HCT116 (cell line): ENCODE measurements at regions not wholly inside any gene's neighbourhood (a gene's known extent, or its start where the extent isn't known, plus 50 kb on each side); places are given as distances from the start of the nearest gene placed in this dataset.

ENCODE experiments used
- ATAC-seq: fragments of 200-7000 bp; cut with Tn5 transposase; 2 replicates; pipeline ENCODE4 v1.9.1; 2020; ENCODE audit warnings: mild to moderate bottlenecking, moderate library complexity
- BruUV-seq: library from RNA; stranded (reverse); fragments of 400-500 nt; replicated peaks from 2 replicates; lab custom pipeline; 2021; lab: Mats Ljungman, UMichigan
- CTCF ChIA-PET: fragments of 300-600 bp; sonication (Branson Sonifier 250); formaldehyde crosslinking; loops from one replicate; lab custom pipeline; 2021; ENCODE audit warnings: antibody characterized with exemption; lab: Charles Lee
- POLR2A ChIA-PET: fragments of 300-600, 350-600 bp; sonication (Branson Sonifier 250); formaldehyde crosslinking; loops from one replicate; lab custom pipeline; 2021; ENCODE audit warnings: antibody characterized with exemption; lab: Charles Lee
- RAD21 ChIA-PET, 2 experiments: fragments of 300-600 bp; sonication (Branson Sonifier 250); formaldehyde crosslinking; loops; one replicate each; lab custom pipeline; 2023; ENCODE audit warnings: low total read pairs in 2 of 2; ENCODE audit not compliant: uncharacterized antibody in 2 of 2, unreplicated experiment in 2 of 2, low non-redundant PET in 1 of 2; lab: Charles Lee
- DNase-seq: peaks from one replicate; pipeline ENCODE4 v3.0.0-alpha.2; 2010; ENCODE audit warnings: low read depth, low spot score
- H2AFZ ChIP-seq: fragments of 200-600 bp; shearing (Covaris generic), sonication (generic); 2 replicates; pipeline ENCODE4 v1.6.1; 2017; ENCODE audit warnings: low read depth, mixed run types, mixed read lengths, antibody characterized with exemption, low read length; ENCODE audit not compliant: poor library complexity, severe bottlenecking
- H3K27ac ChIP-seq: 2 replicates; pipeline ENCODE4 v1.5.1; 2012; ENCODE audit warnings: low read depth, low read length
- H3K27me3 ChIP-seq: fragments of 200-600 bp; sonication (generic); 2 replicates; pipeline ENCODE4 v1.6.1; 2016; ENCODE audit warnings: mixed run types, low read length, mixed read lengths; ENCODE audit not compliant: insufficient read depth
- H3K36me3 ChIP-seq, 2 experiments: fragments of 200-500 bp in 1 of 2; fragments of 200-600 bp in 1 of 2; sonication (Bioruptor generic) in 1 of 2; sonication (generic) in 1 of 2; 2 replicates each; pipeline versions ENCODE4 v1.5.1 to v1.6.1; 2014 to 2016; ENCODE audit warnings: low read length in 2 of 2, inconsistent platforms in 1 of 2, mixed read lengths in 1 of 2, mixed run types in 1 of 2; ENCODE audit not compliant: insufficient read depth in 2 of 2, control insufficient read depth in 1 of 2
- H3K4me1 ChIP-seq, 2 experiments: fragments of 200-600 bp in 1 of 2; sonication (generic) in 1 of 2; 2 replicates each; pipeline versions ENCODE4 v1.5.1 to v1.6.1; 2012 to 2017; ENCODE audit warnings: low read length in 2 of 2, inconsistent platforms in 1 of 2, mild to moderate bottlenecking in 1 of 2, mixed read lengths in 1 of 2, mixed run types in 1 of 2, moderate library complexity in 1 of 2; ENCODE audit not compliant: insufficient read depth in 2 of 2, control insufficient read depth in 1 of 2
- H3K4me2 ChIP-seq: fragments of 200-600 bp; sonication (generic); 2 replicates; pipeline ENCODE4 v1.6.1; 2017; ENCODE audit warnings: mixed run types, low read length, mixed read lengths
- H3K4me3 ChIP-seq, 2 experiments: fragments of 200-600 bp in 1 of 2; sonication (generic) in 1 of 2; replicated peaks in 1 of 2; 2 replicates each; pipeline ENCODE4 v1.5.1; 2011 to 2016; ENCODE audit warnings: low read length in 2 of 2, control low read depth in 1 of 2, low read depth in 1 of 2, mild to moderate bottlenecking in 1 of 2, mixed read lengths in 1 of 2, mixed run types in 1 of 2
- H3K79me2 ChIP-seq: fragments of 200-600 bp; sonication (generic); 2 replicates; pipeline ENCODE4 v1.6.1; 2017; ENCODE audit warnings: mild to moderate bottlenecking, mixed run types, low read length, moderate library complexity, mixed read lengths; ENCODE audit not compliant: insufficient read depth
- H3K9ac ChIP-seq: fragments of 200-600 bp; sonication (generic); 2 replicates; pipeline ENCODE4 v1.6.1; 2016; ENCODE audit warnings: low read length, mixed read lengths
- H3K9me2 ChIP-seq: fragments of 200-600 bp; sonication (generic), shearing (Covaris generic); 2 replicates; pipeline ENCODE4 v1.6.1; 2017; ENCODE audit warnings: mixed run types, mild to moderate bottlenecking, moderate library complexity; ENCODE audit not compliant: insufficient read depth
- H3K9me3 ChIP-seq, 2 experiments: fragments of 200-500 bp in 1 of 2; fragments of 200-600 bp in 1 of 2; sonication (Bioruptor generic) in 1 of 2; sonication (generic) in 1 of 2; 2 replicates each; pipeline ENCODE4 v1.6.1; 2014 to 2017; ENCODE audit warnings: low read length in 2 of 2, mixed read lengths in 2 of 2, inconsistent platforms in 1 of 2, low read depth in 1 of 2, mild to moderate bottlenecking in 1 of 2, mixed run types in 1 of 2, moderate library complexity in 1 of 2; ENCODE audit not compliant: control insufficient read depth in 1 of 2, insufficient read depth in 1 of 2
- H4K20me1 ChIP-seq: fragments of 200-600 bp; sonication (generic), shearing (Covaris generic); 2 replicates; pipeline ENCODE4 v1.6.1; 2017; ENCODE audit warnings: mixed run types, mild to moderate bottlenecking, moderate library complexity; ENCODE audit not compliant: insufficient read depth
- CBX3 ChIP-seq: IDR thresholded peaks from 2 replicates; pipeline ENCODE4 v1.6.1; 2012; ENCODE audit warnings: low read depth
- CEBPB ChIP-seq: IDR thresholded peaks from 2 replicates; pipeline ENCODE4 v1.6.1; 2012; ENCODE audit warnings: low read depth
- ELF1 ChIP-seq: IDR thresholded peaks from 2 replicates; pipeline ENCODE4 v1.6.1; 2012; ENCODE audit warnings: low read depth, borderline replicate concordance
- EZH2phosphoT487 ChIP-seq: fragments of 200-600 bp; IDR thresholded peaks from 2 replicates; pipeline ENCODE4 v1.6.1; 2018; ENCODE audit warnings: antibody characterized with exemption, borderline replicate concordance
- JUND ChIP-seq: IDR thresholded peaks from 2 replicates; pipeline ENCODE4 v1.6.1; 2012
- POLR2A ChIP-seq: IDR thresholded peaks from 2 replicates; pipeline ENCODE4 v1.7.0; 2011; ENCODE audit warnings: borderline replicate concordance; ENCODE audit not compliant: insufficient read depth, insufficient read length; ENCODE audit errors: extremely low read depth
- POLR2AphosphoS5 ChIP-seq: IDR thresholded peaks from 2 replicates; pipeline ENCODE4 v1.6.1; 2011; ENCODE audit warnings: mild to moderate bottlenecking, low read depth, low read length, moderate library complexity
- RAD21 ChIP-seq: IDR thresholded peaks from 2 replicates; pipeline ENCODE4 v1.6.1; 2012; ENCODE audit warnings: low read depth, mild to moderate bottlenecking
- SIN3A ChIP-seq: IDR thresholded peaks from 2 replicates; pipeline ENCODE4 v1.6.1; 2012; ENCODE audit warnings: low read depth
- SRF ChIP-seq: IDR thresholded peaks from 2 replicates; pipeline ENCODE4 v1.6.1; 2012; ENCODE audit warnings: low read depth
- YY1 ChIP-seq: IDR thresholded peaks from 2 replicates; pipeline ENCODE4 v1.6.1; 2011; ENCODE audit warnings: low read length, low read depth, moderate library complexity, mild to moderate bottlenecking; ENCODE audit not compliant: insufficient replicate concordance; ENCODE audit errors: extremely low read depth
- ZFX ChIP-seq: fragments of 450-650 bp; IDR thresholded peaks from 2 replicates; pipeline ENCODE4 v1.6.1; 2017
- ZNF274 ChIP-seq: fragments of 200-500 bp; sonication (Bioruptor generic); IDR thresholded peaks from 2 replicates; pipeline ENCODE4 v1.6.1; 2014; ENCODE audit warnings: mild to moderate bottlenecking, low read depth, low read length, inconsistent platforms
- intact Hi-C: fragments of 100-400 bp; cut with micrococcal nuclease; formaldehyde crosslinking; loops from 2 replicates; pipeline ENCODE4 v1.10.0; 2022
- TF ChIP-seq, protein P1 (sequence below): IDR thresholded peaks from 2 replicates; pipeline ENCODE4 v1.6.1; 2012
- TF ChIP-seq, protein P2 (sequence below): IDR thresholded peaks from 2 replicates; pipeline ENCODE4 v1.6.1; 2011; ENCODE audit warnings: mild to moderate bottlenecking, low read length, moderate library complexity; ENCODE audit not compliant: insufficient replicate concordance; ENCODE audit errors: extremely low read depth
- TF ChIP-seq, protein P3 (sequence below), 3 experiments: fragments of 200-600 bp in 1 of 3; sonication (generic) in 1 of 3; IDR thresholded peaks in 2 of 3; conservative IDR thresholded peaks in 1 of 3; 2 replicates each; pipeline ENCODE4 v1.5.1; 2012 to 2017; ENCODE audit warnings: low read depth in 2 of 3, low read length in 2 of 3, antibody characterized with exemption in 1 of 3, borderline replicate concordance in 1 of 3, control low read depth in 1 of 3, mild to moderate bottlenecking in 1 of 3, mixed read lengths in 1 of 3, mixed run types in 1 of 3, moderate library complexity in 1 of 3; ENCODE audit not compliant: insufficient read depth in 1 of 3
- TF ChIP-seq, protein P4 (sequence below): IDR thresholded peaks from 2 replicates; pipeline ENCODE4 v1.6.1; 2012
- TF ChIP-seq, protein P5 (sequence below): IDR thresholded peaks from 2 replicates; pipeline ENCODE4 v1.6.1; 2012; ENCODE audit warnings: low read depth

DNA sequence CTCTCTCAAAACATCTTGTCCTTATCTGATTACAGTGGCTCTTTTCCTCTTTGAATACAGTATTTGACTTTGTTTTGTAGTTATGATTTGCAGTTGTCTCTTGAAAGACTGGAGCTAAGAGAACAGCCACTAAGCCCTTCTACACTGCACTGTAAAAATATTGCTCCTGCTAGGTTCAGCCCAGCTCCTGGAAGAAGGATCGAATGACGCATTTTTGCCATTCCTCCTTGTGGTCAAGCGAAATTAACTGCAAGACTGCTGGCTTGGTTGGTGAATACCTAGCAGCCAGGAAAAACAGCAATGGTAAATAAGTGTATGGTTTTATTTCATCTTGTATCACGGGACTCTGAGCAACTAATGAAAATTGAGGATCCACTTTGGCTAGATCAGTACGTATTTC is 407.8 kb upstream of the CDH2 start:
- H2AFZ ChIP-seq, result peak overlapping the region; percentile 40

More for the DNA sequence above, 407.8 kb upstream of the CDH2 start:
- H3K9me2 ChIP-seq, result no peaks in the 10 kb centered on the region
- RAD21 ChIA-PET, result no interaction called here
- ATAC-seq, result peak; percentile 80
- no TSS peak for BruUV-seq
- H4K20me1 ChIP-seq, result no peaks in the 10 kb centered on the region
- H3K27ac ChIP-seq, result no peak overlapping the region
- H3K4me1 ChIP-seq, result peaks cover 3 to 8% of the 10 kb centered on the region in 2 experiments; a peak in 2 of 4 replicates
- intact Hi-C loops, result no loop called here
- TF ChIP-seq, protein P1, sequence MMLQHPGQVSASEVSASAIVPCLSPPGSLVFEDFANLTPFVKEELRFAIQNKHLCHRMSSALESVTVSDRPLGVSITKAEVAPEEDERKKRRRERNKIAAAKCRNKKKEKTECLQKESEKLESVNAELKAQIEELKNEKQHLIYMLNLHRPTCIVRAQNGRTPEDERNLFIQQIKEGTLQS, result no peak
- TF ChIP-seq SIN3A (no peak), CEBPB (no peak), POLR2AphosphoS5 (no peak), JUND (no peak), POLR2A (no peak), SRF (no peak), RAD21 (no peak), ZNF274 (no peak), ELF1 (no peak), YY1 (no peak), ZFX (no peak), EZH2phosphoT487 (no peak), CBX3 (no peak)
- TF ChIP-seq, protein P2, sequence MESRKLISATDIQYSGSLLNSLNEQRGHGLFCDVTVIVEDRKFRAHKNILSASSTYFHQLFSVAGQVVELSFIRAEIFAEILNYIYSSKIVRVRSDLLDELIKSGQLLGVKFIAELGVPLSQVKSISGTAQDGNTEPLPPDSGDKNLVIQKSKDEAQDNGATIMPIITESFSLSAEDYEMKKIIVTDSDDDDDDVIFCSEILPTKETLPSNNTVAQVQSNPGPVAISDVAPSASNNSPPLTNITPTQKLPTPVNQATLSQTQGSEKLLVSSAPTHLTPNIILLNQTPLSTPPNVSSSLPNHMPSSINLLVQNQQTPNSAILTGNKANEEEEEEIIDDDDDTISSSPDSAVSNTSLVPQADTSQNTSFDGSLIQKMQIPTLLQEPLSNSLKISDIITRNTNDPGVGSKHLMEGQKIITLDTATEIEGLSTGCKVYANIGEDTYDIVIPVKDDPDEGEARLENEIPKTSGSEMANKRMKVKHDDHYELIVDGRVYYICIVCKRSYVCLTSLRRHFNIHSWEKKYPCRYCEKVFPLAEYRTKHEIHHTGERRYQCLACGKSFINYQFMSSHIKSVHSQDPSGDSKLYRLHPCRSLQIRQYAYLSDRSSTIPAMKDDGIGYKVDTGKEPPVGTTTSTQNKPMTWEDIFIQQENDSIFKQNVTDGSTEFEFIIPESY, result no peak
- TF ChIP-seq, protein P3, sequence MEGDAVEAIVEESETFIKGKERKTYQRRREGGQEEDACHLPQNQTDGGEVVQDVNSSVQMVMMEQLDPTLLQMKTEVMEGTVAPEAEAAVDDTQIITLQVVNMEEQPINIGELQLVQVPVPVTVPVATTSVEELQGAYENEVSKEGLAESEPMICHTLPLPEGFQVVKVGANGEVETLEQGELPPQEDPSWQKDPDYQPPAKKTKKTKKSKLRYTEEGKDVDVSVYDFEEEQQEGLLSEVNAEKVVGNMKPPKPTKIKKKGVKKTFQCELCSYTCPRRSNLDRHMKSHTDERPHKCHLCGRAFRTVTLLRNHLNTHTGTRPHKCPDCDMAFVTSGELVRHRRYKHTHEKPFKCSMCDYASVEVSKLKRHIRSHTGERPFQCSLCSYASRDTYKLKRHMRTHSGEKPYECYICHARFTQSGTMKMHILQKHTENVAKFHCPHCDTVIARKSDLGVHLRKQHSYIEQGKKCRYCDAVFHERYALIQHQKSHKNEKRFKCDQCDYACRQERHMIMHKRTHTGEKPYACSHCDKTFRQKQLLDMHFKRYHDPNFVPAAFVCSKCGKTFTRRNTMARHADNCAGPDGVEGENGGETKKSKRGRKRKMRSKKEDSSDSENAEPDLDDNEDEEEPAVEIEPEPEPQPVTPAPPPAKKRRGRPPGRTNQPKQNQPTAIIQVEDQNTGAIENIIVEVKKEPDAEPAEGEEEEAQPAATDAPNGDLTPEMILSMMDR (IDR thresholded peaks at IDR 0.05 in 2 of 3, conservative IDR thresholded peaks at IDR 0.05 in 1 of 3; ENCODE audit: borderline replicate concordance in 1 of 3, insufficient read depth in 1 of 3, low read depth in 2 of 3, low read length in 2 of 3), result no peak
- TF ChIP-seq, protein P4, sequence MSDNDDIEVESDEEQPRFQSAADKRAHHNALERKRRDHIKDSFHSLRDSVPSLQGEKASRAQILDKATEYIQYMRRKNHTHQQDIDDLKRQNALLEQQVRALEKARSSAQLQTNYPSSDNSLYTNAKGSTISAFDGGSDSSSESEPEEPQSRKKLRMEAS, result no peak
- TF ChIP-seq, protein P5, sequence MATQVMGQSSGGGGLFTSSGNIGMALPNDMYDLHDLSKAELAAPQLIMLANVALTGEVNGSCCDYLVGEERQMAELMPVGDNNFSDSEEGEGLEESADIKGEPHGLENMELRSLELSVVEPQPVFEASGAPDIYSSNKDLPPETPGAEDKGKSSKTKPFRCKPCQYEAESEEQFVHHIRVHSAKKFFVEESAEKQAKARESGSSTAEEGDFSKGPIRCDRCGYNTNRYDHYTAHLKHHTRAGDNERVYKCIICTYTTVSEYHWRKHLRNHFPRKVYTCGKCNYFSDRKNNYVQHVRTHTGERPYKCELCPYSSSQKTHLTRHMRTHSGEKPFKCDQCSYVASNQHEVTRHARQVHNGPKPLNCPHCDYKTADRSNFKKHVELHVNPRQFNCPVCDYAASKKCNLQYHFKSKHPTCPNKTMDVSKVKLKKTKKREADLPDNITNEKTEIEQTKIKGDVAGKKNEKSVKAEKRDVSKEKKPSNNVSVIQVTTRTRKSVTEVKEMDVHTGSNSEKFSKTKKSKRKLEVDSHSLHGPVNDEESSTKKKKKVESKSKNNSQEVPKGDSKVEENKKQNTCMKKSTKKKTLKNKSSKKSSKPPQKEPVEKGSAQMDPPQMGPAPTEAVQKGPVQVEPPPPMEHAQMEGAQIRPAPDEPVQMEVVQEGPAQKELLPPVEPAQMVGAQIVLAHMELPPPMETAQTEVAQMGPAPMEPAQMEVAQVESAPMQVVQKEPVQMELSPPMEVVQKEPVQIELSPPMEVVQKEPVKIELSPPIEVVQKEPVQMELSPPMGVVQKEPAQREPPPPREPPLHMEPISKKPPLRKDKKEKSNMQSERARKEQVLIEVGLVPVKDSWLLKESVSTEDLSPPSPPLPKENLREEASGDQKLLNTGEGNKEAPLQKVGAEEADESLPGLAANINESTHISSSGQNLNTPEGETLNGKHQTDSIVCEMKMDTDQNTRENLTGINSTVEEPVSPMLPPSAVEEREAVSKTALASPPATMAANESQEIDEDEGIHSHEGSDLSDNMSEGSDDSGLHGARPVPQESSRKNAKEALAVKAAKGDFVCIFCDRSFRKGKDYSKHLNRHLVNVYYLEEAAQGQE, result no peak
- H3K9ac ChIP-seq, result no peak overlapping the region
- DNase-seq, result peak; percentile 18
- H3K27me3 ChIP-seq, result no peaks in the 10 kb centered on the region
- POLR2A ChIA-PET, result no interaction called here
- no peak overlapping the region for H3K4me3 ChIP-seq
- H3K4me2 ChIP-seq, result peak overlapping the region; percentile 45
- H3K9me3 ChIP-seq, result no peaks in the 10 kb centered on the region
- no peaks in the 10 kb centered on the region for H3K79me2 ChIP-seq
- CTCF ChIA-PET, result no interaction called here
- no peaks in the 10 kb centered on the region for H3K36me3 ChIP-seq
